ENCODE measurements at regions not wholly inside any gene's neighbourhood (a gene's known extent, or its start where the extent isn't known, plus 50 kb on each side); places are given as distances from the start of the nearest gene placed in this dataset.

GRCh38 chr14:81819910-81820309, 286.3 kb upstream of the SEL1L start:
- no peaks in the 10 kb centered on the region for H3K36me3 ChIP-seq (ENCODE audit: control insufficient read depth, insufficient read depth, low read length)
- no peak overlapping the region for H3K4me3 ChIP-seq (ENCODE audit: low read depth, low read length)
- no peak for DNase-seq (ENCODE audit: low read depth)

DNA sequence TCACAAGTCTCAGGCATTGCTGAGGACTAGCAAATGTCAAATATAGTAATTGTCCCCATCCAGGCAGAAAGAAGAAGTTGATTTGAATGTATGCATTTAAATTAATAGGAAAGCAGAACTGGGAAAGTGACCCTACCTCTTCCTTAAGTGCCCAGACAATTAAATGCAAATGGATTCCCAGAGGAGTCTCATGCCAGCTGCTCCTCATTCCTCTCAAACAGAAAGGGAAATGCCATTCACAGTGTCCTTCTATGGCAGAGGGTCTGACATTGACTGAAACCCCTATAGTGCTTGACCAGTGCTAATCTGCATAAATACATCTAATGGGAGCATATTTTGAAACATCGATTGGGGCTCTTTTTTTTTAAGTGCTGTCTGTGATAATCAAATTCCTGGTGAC, 292.4 kb upstream of the SEL1L start:
- DNase-seq (ENCODE audit: low read depth), result no peak
- Histone ChIP-seq H3K36me3 (ENCODE audit: control insufficient read depth, insufficient read depth, low read length) (no peaks in the 10 kb centered on the region), H3K4me3 (ENCODE audit: low read depth, low read length) (no peak overlapping the region), H3K27me3 (ENCODE audit: control insufficient read depth, insufficient read depth, low read length) (no peaks in the 10 kb centered on the region)
- TF ChIP-seq, protein P1, sequence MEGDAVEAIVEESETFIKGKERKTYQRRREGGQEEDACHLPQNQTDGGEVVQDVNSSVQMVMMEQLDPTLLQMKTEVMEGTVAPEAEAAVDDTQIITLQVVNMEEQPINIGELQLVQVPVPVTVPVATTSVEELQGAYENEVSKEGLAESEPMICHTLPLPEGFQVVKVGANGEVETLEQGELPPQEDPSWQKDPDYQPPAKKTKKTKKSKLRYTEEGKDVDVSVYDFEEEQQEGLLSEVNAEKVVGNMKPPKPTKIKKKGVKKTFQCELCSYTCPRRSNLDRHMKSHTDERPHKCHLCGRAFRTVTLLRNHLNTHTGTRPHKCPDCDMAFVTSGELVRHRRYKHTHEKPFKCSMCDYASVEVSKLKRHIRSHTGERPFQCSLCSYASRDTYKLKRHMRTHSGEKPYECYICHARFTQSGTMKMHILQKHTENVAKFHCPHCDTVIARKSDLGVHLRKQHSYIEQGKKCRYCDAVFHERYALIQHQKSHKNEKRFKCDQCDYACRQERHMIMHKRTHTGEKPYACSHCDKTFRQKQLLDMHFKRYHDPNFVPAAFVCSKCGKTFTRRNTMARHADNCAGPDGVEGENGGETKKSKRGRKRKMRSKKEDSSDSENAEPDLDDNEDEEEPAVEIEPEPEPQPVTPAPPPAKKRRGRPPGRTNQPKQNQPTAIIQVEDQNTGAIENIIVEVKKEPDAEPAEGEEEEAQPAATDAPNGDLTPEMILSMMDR (IDR thresholded peaks at IDR 0.05; ENCODE audit: insufficient read depth, low read length, poor library complexity, severe bottlenecking), result no peak

More at GRCh38 chr14:81819910-81820309, 286.3 kb upstream of the SEL1L start:
- TF ChIP-seq, protein P1 (IDR thresholded peaks at IDR 0.05; ENCODE audit: insufficient read depth, low read length, poor library complexity, severe bottlenecking), result no peak
- no peaks in the 10 kb centered on the region for H3K27me3 ChIP-seq (ENCODE audit: control insufficient read depth, insufficient read depth, low read length)

DNA sequence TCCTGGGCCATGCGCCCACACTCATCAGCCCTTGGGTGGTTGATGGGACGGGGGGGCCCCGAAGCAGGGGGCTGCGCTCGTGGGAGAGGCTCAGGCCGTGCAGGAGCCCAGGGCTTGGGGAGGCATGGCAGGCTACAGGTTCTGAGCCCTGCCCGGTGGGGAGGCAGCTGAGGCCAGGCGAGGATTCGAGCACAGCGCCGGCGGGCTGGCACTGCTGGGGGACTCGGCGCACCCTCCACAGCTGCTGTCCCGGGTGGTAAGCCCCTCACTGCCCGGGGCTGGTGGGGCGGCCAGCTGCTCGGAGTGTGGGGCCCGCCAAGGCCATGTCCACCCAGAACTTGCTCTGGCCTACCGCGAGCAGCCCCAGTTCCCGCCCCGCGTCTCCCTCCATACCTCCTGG, 295.8 kb upstream of the SEL1L start:
- H3K27me3 ChIP-seq (ENCODE audit: control insufficient read depth, insufficient read depth, low read length), result no peaks in the 10 kb centered on the region
- TF ChIP-seq, protein P1 (IDR thresholded peaks at IDR 0.05; ENCODE audit: insufficient read depth, low read length, poor library complexity, severe bottlenecking), result no peak
- H3K4me3 ChIP-seq (ENCODE audit: low read depth, low read length), result no peak overlapping the region
- no peak for DNase-seq (ENCODE audit: low read depth)
- H3K36me3 ChIP-seq (ENCODE audit: control insufficient read depth, insufficient read depth, low read length), result no peaks in the 10 kb centered on the region

DNA sequence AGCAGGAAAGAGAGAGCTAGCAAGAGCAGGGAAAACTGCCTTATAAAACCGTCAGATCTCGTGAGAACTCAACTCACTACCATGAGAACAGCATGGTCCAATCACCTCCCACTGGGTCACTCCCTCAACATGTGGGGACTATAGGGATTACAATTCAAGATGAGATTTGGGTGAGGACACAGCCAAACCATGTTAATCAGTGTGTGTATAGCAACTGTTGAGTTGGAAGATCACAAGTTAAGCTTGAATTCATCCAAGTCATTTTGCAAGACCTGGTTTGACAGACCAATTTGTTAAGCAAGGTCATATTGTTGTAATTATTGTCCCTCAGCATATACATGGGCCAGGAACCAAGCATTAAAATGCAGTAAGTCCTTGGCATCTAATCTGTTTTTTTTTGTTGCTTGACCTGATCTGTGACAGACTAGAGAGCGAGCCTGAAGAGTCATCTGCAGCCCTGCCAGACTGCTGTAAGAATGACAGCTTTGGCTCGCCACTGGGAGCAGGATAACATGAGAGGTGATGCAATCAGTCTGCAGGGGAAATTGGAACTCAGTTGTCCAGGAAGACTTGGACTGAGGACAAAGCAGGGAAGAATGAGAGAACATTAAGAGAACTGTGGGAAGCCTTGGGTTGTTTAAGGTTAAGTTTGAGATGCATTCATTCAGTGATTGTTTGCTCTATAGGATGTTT, 297.6 kb upstream of the SEL1L start:
- no peak overlapping the region for H3K4me3 ChIP-seq (ENCODE audit: low read depth, low read length)
- DNase-seq (ENCODE audit: low read depth), result no peak
- H3K27me3 ChIP-seq (ENCODE audit: control insufficient read depth, insufficient read depth, low read length), result no peaks in the 10 kb centered on the region
- no peaks in the 10 kb centered on the region for H3K36me3 ChIP-seq (ENCODE audit: control insufficient read depth, insufficient read depth, low read length)
- TF ChIP-seq, protein P1 (IDR thresholded peaks at IDR 0.05; ENCODE audit: insufficient read depth, low read length, poor library complexity, severe bottlenecking), result no peak

GRCh38 chr14:81834308-81834707, 300.7 kb upstream of the SEL1L start:
- Histone ChIP-seq H3K4me3 (ENCODE audit: low read depth, low read length) (no peak overlapping the region), H3K27me3 (ENCODE audit: control insufficient read depth, insufficient read depth, low read length) (no peaks in the 10 kb centered on the region), H3K36me3 (ENCODE audit: control insufficient read depth, insufficient read depth, low read length) (no peaks in the 10 kb centered on the region)
- TF ChIP-seq, protein P1 (IDR thresholded peaks at IDR 0.05; ENCODE audit: insufficient read depth, low read length, poor library complexity, severe bottlenecking), result no peak
- DNase-seq (ENCODE audit: low read depth), result no peak

DNA sequence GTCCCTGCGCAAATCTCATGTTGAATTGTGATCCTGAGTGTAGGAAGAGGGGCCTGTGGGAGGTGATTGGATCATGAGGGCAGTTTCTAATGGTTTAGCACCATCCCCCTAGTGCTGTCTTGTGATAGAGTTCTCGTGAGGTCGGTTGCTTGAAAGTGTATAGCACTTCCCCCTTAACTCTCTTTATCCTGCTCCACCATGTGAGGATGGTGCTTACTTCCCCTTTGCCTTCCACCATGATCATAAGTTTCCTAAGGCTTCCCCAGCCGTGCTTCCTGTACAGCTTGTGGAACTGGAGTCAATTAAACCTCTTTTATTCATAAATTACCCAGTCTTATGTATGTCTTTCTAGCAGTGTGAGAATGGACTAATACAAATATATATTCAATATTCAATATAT, 303.7 kb upstream of the SEL1L start:
- TF ChIP-seq, protein P1 (IDR thresholded peaks at IDR 0.05; ENCODE audit: insufficient read depth, low read length, poor library complexity, severe bottlenecking), result no peak
- no peak for DNase-seq (ENCODE audit: low read depth)
- Histone ChIP-seq H3K4me3 (ENCODE audit: low read depth, low read length) (no peak overlapping the region), H3K36me3 (ENCODE audit: control insufficient read depth, insufficient read depth, low read length) (no peaks in the 10 kb centered on the region), H3K27me3 (ENCODE audit: control insufficient read depth, insufficient read depth, low read length) (no peaks in the 10 kb centered on the region)

All from kidney epithelial cell (primary cell).